ENCODE measurements at regions not wholly inside any gene's neighbourhood (a gene's known extent, or its start where the extent isn't known, plus 50 kb on each side); places are given as distances from the start of the nearest gene placed in this dataset.

- no peak for TF ChIP-seq CTCF (IDR thresholded peaks at IDR 0.05)
- TF ChIP-seq POLR2A (IDR thresholded peaks at IDR 0.05), result no peak
Observed at GRCh38 chr13:40024967-40025714, 369.7 kb downstream of the COG6 start.
